ENCODE measurements at regions not wholly inside any gene's neighbourhood (a gene's known extent, or its start where the extent isn't known, plus 50 kb on each side); places are given as distances from the start of the nearest gene placed in this dataset.

GRCh38 chr10:120961795-120962755 is 110.9 kb downstream of the WDR11 start:
- TF ChIP-seq POLR2A (IDR thresholded peaks at IDR 0.05) (no peak), CTCF (IDR thresholded peaks at IDR 0.05) (no peak), POLR2AphosphoS5 (IDR thresholded peaks at IDR 0.05) (no peak), EP300 (IDR thresholded peaks at IDR 0.05; ENCODE audit: low read depth) (no peak)
